ENCODE measurements at regions not wholly inside any gene's neighbourhood (a gene's known extent, or its start where the extent isn't known, plus 50 kb on each side); places are given as distances from the start of the nearest gene placed in this dataset.
"Not testable (repeated sequence)": the region's sequence is repeated elsewhere in the genome, so short reads cannot be mapped to it uniquely, and the experiment has no call there.

GRCh38 chr18:70822691-70823090, 533.8 kb downstream of the SOCS6 start:
- no peak for TF ChIP-seq CTCF (IDR thresholded peaks at IDR 0.05; ENCODE audit: unreplicated experiment)
- Mint-ChIP-seq H3K9me3 (ENCODE audit: unreplicated experiment) (peaks cover 18% of the 10 kb centered on the region), H3K36me3 (ENCODE audit: low read depth, unreplicated experiment) (peaks cover 1% of the 10 kb centered on the region), H3K27ac (ENCODE audit: unreplicated experiment) (no peak overlapping the region), H3K4me3 (ENCODE audit: unreplicated experiment) (no peak overlapping the region), H3K4me1 (ENCODE audit: unreplicated experiment) (no peaks in the 10 kb centered on the region), H3K27me3 (ENCODE audit: unreplicated experiment) (peaks cover 4% of the 10 kb centered on the region)
- no peak for DNase-seq (ENCODE audit: low spot score)

GRCh38 chr18:70822117-70822516, 533.3 kb downstream of the SOCS6 start:
- no peaks in the 10 kb centered on the region for H3K36me3 Mint-ChIP-seq (ENCODE audit: low read depth, unreplicated experiment)
- H3K4me3 Mint-ChIP-seq (ENCODE audit: unreplicated experiment) = no peak overlapping the region
- H3K27me3 Mint-ChIP-seq (ENCODE audit: unreplicated experiment) = peaks cover 3% of the 10 kb centered on the region
- no peaks in the 10 kb centered on the region for H3K4me1 Mint-ChIP-seq (ENCODE audit: unreplicated experiment)
- H3K27ac Mint-ChIP-seq (ENCODE audit: unreplicated experiment) = no peak overlapping the region
- H3K9me3 Mint-ChIP-seq (ENCODE audit: unreplicated experiment) = peaks cover 13% of the 10 kb centered on the region
- no peak for DNase-seq (ENCODE audit: low spot score)
- TF ChIP-seq CTCF (IDR thresholded peaks at IDR 0.05; ENCODE audit: unreplicated experiment) = no peak

GRCh38 chr18:70808481-70809056, 519.7 kb downstream of the SOCS6 start:
- Mint-ChIP-seq H3K36me3 (ENCODE audit: low read depth, unreplicated experiment) (peaks cover 11% of the 10 kb centered on the region), H3K27me3 (ENCODE audit: unreplicated experiment) (peaks cover 4% of the 10 kb centered on the region), H3K4me3 (ENCODE audit: unreplicated experiment) (no peak overlapping the region), H3K27ac (ENCODE audit: unreplicated experiment) (no peak overlapping the region), H3K4me1 (ENCODE audit: unreplicated experiment) (no peaks in the 10 kb centered on the region), H3K9me3 (ENCODE audit: unreplicated experiment) (peaks cover 29% of the 10 kb centered on the region)
- DNase-seq (ENCODE audit: low spot score) = no peak
- TF ChIP-seq CTCF (IDR thresholded peaks at IDR 0.05; ENCODE audit: unreplicated experiment) = no peak

- Mint-ChIP-seq H3K4me1 (ENCODE audit: unreplicated experiment) (no peaks in the 10 kb centered on the region), H3K27me3 (ENCODE audit: unreplicated experiment) (peaks cover 2% of the 10 kb centered on the region), H3K36me3 (ENCODE audit: low read depth, unreplicated experiment) (no peaks in the 10 kb centered on the region), H3K27ac (ENCODE audit: unreplicated experiment) (no peak overlapping the region), H3K9me3 (ENCODE audit: unreplicated experiment) (peaks cover 24% of the 10 kb centered on the region), H3K4me3 (ENCODE audit: unreplicated experiment) (no peak overlapping the region)
- peak; percentile 12 for DNase-seq (ENCODE audit: low spot score)
- no peak for TF ChIP-seq CTCF (IDR thresholded peaks at IDR 0.05; ENCODE audit: unreplicated experiment)
Observed at GRCh38 chr18:70781860-70782453, 493.1 kb downstream of the SOCS6 start.

GRCh38 chr18:70766254-70766653, 477.4 kb downstream of the SOCS6 start:
- not testable (repeated sequence) for DNase-seq (ENCODE audit: low spot score); H3K4me1 Mint-ChIP-seq (ENCODE audit: unreplicated experiment); H3K27ac Mint-ChIP-seq (ENCODE audit: unreplicated experiment); H3K36me3 Mint-ChIP-seq (ENCODE audit: low read depth, unreplicated experiment); H3K27me3 Mint-ChIP-seq (ENCODE audit: unreplicated experiment); H3K4me3 Mint-ChIP-seq (ENCODE audit: unreplicated experiment)
- peaks cover 10% of the 10 kb centered on the region for H3K9me3 Mint-ChIP-seq (ENCODE audit: unreplicated experiment)

Data from endothelial cell (in vitro differentiated cells).